ENCODE measurements at regions not wholly inside any gene's neighbourhood (a gene's known extent, or its start where the extent isn't known, plus 50 kb on each side); places are given as distances from the start of the nearest gene placed in this dataset.
"Not testable (repeated sequence)": the region's sequence is repeated elsewhere in the genome, so short reads cannot be mapped to it uniquely, and the experiment has no call there.

- TF ChIP-seq POLR2A, CTCF (IDR thresholded peaks at IDR 0.05): not testable (repeated sequence)
Measured at GRCh38 chr6:94687255-94687654, 890.1 kb upstream of the MANEA start.

All from right lobe of liver (tissue), 4 donors.